HG02678 (cell line): ENCODE measurements at regions not wholly inside any gene's neighbourhood (a gene's known extent, or its start where the extent isn't known, plus 50 kb on each side); places are given as distances from the start of the nearest gene placed in this dataset.

Experiments
- ATAC-seq: cut with Tn5 transposase; IDR thresholded peaks from one replicate; pipeline ENCODE4 v1.9.1; 2021; ENCODE audit warnings: mild to moderate bottlenecking, moderate library complexity; ENCODE audit not compliant: unreplicated experiment

DNA sequence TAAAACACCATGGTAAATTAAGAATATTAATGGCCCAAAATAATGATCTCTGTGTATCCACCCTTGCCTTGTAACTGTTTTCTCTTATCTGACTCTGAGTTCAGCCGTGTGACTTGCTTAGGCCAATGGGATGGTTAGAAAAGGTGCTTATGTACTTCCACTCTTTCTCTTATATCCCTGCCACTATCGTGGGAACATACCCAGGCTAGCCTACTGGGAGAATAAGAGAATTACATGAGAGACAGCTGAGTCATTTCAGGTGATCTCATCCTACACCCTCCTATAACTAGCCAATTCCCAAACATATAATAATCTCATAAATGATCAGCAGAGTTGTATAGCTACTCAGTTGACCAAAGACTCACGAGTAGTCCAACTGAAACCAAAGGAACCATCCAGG is 98.3 kb upstream of the ABI3BP start:
- no peak for ATAC-seq

DNA sequence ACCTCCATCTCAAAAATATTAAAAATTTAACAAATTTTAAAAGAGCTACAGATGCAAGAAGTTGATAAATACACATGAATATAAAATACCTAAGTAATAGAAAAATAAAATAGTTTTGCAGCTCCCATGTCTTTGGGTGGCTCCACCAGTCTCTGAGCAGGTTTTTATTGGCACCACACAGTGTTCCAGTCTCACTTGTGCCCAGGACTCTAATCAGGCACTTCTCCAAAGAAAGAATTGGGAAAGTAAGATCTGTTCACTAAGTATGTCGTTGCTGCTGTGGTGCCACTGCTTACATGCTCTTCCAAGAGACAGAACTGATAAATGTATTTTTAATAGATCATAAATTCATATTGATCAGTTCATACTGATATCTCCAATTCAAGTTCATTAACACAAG is 92.5 kb upstream of the ABI3BP start:
- no peak for ATAC-seq

DNA sequence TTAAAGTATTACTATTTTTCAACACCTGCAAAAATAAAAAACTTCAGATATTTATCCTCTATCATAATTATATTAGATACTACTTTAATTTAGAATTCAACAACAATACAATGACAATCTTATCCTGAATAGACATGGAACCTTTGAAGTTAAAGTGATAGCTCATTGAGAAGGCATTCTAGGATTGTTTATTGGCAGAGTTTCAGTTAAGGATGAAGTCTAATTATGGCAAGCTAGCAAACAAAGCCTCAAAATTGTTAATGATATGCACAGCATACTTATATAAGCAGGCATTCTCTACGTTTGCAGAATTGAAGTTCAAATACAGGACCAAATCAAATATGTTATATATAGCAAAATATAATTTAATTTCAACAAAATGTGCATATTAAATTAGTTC is 91.2 kb upstream of the ABI3BP start:
- ATAC-seq = no peak

DNA sequence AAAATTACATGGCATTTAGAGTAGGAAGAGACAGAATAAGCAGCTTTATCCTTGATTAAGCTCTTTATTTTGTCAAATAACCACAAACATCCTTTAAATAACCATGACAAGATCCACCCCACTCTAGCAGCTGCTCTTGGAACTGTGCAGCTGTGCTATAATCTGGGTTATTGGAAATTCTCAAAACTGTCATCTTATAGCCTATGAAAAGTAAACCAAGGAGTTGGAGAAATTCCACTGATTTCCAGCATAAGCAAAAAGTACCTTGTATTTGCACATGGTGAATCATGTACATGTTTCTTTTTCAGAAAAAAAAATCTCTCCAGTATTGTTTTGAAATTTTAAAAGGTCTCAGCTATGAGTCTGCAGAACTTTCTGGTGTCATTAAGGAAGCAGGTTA is 88.8 kb upstream of the ABI3BP start:
- ATAC-seq = no peak

DNA sequence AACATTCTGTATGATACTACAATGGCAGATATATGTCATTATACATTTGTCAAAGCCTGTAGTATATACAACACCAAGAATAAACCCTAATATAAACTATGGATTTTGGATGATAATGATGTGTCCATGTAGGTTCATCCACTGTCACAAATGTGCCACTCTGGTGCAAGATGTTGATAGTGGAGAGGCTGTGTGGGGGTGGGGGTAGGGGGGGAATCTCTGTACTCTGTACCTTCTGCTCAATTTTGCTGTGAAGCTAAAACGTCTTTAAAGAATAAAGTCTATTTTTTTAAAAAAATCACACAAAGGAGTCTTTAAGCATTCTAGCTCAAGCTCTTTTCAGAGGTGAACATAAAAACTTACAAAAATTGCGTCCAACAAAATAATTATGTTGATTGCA is 88.2 kb upstream of the ABI3BP start:
- ATAC-seq = no peak

DNA sequence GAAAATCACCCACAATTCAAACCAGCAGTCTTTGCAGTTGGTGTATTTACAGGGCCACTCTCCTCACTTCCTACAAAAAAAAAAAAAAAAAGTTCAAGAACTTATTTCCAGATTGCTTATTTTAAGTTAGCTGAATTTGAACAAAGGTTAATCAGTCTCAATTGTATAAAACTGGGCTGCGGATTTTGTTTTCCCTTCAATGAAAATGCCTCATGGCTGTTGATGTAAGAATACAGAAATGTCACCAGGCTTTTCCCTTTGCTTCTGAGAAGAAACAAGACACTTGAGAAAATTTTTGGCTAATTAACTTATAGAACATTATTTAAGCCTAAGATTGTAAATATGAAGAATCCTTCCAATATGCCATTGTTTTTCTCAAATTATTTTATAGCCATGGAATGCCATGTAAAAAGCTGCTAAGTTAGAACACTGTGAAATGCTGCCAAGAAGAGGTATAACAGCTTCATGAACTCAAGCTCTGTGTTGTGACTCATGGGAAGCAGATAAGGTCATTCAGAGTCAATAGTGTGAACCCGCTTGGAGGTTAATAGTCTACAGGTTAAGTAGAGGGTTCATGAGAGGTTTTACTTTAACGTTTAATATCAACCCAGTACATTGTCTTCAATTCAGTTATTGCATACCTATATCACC is 84.3 kb upstream of the ABI3BP start:
- no peak for ATAC-seq

DNA sequence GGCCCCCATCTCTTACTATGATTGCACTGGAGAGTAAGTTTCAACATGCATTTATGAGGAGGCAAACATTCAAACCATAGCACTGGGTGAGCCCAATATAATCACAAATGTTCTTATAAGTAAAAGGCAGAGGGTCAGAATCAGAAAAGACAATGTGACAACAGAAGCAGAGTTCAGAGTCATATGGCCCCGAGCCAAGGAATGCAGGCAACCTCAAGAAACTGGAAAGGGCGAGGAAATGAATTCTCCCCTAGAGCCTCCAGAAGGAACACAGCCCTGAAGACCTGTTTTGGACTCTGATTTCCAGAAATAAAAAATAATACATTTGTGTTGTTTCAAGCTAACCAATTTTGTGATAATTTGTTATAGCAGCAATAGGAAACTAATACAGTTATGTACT is 81.3 kb upstream of the ABI3BP start:
- no peak for ATAC-seq

DNA sequence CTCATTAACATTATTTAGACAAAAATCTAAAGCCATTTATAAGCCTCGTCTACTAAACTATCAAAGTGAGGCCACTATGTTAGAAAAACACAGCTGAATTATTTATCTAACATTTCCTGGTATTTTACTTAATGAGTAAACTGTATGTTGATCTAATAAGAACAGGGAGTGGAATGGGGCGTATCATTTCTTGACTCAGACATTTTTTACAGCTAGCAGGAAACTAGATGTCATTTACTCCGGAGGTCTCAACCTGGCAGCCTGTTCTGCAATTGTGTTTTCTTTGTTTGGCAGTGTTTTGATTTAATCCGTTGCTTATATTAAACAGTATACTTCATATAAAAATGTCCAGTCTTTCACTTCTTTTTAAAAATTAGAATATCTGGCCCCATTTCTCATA is 79.1 kb upstream of the ABI3BP start:
- ATAC-seq = no peak

DNA sequence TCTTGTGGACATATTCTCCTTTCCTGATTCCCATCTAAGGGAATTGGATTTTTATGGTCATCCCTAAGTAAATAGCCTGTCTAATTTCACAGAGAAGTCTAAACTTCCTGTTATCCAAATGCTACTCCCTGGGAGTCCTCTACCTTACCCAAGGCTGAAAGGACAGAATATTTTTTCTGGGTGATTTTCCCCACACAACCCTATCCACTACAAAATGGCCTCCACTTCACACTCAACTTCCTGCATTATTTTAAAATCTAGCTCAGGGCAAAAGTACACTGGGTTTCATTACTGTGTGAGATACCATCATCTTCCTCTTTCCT is 77.5 kb upstream of the ABI3BP start:
- ATAC-seq = no peak

DNA sequence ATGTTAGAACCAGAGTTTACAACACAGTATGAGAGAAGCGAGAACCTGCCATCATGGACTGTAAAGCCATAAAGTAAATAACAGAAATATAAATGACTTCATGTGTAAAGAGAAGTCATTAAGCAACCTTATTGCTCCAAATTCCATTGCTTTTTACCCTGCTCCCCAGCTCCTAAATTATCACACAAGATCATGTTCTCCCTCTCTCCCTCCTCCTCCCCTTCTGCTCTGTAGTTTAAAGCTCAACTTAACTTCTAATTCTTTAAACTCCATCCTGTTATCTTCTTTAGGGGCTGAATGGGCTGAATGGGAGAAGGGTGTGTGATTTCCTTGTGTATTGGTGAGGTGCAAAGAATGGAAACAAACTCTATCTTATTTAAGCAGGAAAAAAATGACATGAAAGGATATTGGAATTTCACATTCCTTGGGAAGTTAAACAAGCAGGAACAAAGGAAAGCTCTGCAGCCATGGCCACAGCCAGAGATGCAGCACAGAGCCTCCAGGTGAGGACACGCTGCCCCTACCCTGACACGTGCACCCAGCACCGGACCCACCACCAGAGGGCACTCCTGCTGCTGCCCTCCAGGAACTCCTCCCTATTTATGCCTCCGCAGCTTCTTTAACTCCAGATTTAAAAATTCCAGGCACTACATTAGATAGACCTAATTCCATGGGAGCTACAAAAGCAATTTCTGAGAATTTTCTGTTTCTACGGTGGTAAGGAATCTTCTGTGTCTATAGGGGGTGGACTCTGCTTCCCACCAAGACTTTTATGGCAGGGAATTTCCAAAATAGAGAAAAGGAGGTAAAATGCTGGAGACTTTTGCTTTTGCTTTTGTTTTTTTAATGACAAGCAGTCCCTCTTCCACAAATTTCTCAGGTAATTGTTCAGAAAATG is 76.9 kb upstream of the ABI3BP start:
- peak; percentile 67 for ATAC-seq

DNA sequence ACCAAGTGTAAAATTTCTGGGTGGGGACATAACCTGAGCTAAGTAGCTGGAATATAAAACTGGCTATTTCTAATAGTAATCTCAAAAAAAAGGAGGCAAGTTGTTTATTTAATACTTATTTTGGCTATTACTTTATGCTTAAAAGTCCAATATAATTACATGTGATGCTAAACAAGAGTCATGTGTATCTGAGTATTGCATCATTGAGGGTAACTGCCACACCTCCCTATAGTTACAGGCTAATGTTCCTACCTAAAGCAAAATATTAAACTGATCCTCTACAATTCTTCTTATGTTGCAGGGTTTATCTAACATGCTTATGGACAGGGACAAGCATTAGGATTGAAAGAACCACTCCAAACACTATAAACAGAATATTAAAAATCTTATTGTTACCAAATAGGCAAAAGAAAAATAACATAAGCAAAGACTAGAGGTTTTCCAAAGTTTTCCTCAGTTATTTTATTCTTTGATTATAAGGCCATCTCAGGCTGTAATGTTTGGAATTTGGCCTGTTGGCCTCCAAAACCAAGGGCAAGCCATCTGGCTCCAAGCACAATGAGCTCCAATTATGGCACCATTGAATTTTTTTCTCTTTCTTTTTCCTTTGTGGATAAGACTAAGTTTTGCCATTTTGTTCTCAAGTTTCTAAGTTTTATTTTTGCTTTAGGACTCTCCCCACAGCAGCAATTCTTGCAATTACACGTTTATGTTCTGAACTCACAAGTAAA is 75.8 kb upstream of the ABI3BP start:
- no peak for ATAC-seq

DNA sequence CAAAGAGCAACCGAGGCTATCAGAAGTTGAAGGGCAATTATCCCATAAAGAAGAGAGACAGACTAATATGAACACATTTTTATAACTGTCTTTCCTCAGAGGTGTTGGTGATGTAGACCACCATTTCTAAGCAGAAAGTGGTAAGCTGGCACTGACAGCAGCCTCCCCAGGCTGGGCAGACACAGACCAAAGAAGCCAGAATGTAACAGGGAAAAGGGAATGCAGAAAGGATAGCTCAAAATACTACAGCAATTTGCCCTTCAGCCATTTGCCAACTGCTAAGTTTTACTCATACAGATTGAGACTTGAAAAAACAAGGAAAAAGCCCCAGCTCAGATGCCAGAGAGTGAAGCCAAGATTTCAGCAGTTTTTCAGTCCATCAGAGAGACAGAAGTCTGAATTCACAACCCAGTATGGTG is 73.5 kb upstream of the ABI3BP start:
- no peak for ATAC-seq

DNA sequence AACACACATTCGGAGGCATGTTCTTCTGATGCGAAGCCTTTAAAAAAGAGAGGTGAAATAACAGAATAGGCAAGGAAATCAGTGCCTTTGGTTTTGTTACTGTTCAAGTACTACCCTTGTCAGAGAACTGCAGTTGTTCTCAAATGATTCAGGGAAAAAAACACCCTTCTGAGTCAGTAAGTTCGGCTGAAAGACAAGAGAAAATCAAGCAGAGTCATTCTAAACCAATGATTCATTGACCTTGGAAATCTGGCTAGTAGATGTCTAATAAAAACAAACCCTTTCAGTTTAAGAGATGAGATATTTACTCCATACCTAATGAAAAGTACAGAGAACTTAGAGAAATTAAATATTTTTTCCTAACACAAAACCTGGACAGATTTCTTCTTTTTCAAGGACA is 72.7 kb upstream of the ABI3BP start:
- ATAC-seq = no peak

DNA sequence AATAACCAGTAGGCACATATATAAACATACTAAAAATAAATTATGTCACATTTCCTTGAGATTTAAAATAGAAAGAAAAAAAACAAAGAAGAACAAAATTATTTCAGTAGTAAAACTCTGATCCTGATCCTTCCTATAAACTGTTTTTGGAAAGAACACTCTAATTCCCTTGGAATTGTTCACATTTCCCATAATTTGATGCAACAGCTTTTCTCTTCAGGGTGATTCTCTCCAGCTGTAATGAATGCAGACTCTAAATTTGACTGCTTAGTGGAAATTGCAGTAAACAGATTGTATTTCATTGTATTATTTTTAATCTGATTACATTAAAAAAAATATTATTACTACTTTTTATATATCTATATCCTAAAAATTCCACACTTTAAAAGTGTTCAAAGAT is 70.2 kb upstream of the ABI3BP start:
- ATAC-seq = no peak

DNA sequence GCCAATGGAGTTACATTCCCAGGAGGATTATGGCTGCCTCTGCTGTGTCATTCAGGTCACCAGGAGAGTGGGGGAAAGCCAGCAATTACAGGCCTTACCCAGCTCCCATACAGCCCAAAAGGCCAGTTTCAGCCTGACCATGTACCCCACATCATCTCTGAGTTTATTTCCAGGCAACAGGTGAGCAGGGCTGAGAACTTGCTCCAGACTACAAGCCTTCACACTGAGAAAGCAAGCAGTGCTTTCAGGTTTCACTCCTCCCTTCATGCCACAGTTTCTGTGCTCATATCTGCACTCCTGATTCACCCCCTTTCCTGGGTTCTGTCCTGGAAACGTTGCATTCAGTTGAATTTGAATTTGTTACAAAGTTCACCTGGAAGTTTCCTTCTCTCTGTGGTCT is 68.1 kb upstream of the ABI3BP start:
- ATAC-seq = no peak

DNA sequence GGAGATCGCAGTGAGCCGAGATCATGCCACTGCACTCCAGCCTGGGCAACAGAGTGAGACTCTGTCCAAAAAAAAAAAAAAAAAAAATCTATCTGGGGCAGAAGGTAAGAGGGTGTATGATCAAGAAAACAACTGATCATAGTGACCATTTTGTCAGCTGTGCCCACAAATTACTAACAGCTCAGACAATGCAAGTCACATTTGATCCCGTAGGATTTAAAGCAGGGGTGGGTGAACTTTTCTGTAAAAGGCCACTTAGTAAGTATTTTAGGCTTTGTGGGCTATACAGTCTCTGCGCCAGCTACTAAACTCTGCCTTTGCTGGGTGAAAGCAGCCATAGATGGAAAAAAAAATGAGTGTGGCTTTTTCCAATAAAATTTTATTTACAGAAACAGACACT is 57.6 kb upstream of the ABI3BP start:
- ATAC-seq = no peak

DNA sequence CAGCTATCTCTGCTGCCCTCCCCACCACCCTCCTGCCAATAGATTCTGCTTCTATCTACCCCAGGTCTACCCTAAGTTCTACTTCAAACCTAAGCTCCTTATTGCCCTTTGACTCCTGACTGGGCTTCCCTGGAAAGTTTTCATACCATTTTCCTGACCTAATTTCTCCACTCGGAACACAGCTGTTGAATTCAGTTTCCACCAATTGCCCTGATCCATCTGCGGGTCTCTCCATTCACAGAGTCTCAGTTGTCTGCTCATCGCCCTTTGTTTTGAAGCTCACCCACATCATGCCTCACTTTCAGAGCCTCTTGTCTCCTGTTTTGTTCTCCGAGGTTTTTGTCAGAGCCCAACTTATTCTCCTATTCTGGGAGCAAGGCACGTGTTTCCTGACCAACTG is 56.8 kb upstream of the ABI3BP start:
- no peak for ATAC-seq

DNA sequence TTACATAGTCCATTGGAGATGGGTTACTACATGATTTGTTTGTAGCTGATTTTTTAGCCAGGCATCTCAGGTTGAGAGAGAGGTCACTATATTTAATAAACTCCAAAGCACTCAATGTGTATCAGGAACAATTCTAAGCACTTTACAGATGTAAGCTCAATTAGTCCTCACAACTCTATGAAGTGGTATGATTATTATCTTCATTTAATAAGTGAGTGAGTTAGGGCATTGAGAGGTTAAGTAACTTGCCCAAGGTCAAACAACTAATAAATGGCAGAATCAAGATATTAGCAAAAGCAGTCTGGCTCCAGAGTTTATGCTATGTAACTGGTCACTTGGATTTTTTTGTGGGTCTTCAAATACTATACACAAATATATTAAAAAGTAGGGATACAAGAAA is 56.3 kb upstream of the ABI3BP start:
- no peak for ATAC-seq

DNA sequence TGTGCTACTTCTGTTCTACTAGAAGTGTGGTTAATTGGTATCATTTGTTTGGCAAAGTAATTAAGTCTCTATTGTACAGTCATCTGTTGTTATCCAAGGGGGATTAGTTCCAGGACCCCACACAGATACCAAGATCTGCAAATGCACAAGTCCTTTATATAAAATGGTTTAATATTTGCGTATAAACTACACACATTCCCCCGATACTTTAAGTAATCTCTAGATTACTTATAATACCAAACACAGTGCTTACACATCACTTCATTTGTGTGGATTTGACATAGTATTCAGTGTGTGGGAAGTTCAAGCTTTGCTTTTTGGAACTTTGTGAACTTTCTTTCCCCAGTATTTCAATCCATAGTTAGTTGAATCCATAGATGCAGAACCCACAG is 50.5 kb upstream of the ABI3BP start:
- ATAC-seq = no peak

DNA sequence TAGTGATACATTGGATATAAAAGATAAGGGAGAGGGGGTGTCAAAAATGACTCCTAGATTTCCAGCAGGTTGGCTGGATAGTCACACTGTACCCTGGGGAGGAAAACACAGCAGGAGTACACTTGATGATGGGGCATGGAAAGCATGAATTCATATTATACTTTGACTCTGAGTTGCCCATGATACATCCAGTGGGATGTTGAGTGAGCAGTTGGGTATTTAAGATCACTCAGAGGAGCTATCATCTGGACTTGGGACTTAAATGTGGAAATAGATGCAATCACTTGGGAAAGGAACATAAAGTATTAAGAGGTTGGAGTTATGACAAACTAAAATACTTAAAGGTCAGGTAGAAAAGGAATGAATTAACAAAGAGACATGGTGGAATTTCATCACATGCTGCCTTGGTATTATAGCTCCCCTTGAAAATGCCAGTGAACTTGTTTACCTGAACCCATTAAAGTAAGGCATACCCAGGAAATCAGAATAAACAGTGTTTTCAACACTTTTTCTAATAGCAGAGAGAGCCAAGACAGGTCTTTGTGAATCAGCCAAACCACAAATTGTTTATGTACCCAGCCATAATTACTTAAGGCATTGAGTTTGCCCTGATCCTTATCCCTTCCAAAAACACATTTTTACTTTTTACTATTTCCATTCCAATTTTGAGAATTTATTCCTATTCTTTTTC is 49.9 kb upstream of the ABI3BP start:
- no peak for ATAC-seq
